H1 (cell line): ENCODE measurements at regions not wholly inside any gene's neighbourhood (a gene's known extent, or its start where the extent isn't known, plus 50 kb on each side); places are given as distances from the start of the nearest gene placed in this dataset.

Experiments
- CTCF ChIA-PET: fragments of 300-600 bp; sonication (Branson Sonifier 250); formaldehyde crosslinking; loops from one replicate; lab custom pipeline; 2021; ENCODE audit not compliant: partially characterized antibody; lab: Charles Lee
- POLR2A ChIA-PET: fragments of 300-600 bp; sonication (Branson Sonifier 250); formaldehyde crosslinking; loops from one replicate; lab custom pipeline; 2021; ENCODE audit warnings: inconsistent platforms; ENCODE audit not compliant: partially characterized antibody; lab: Charles Lee
- DNase-seq, 2 experiments: peaks; one replicate each; pipeline versions ENCODE4 v3.0.0 to v3.0.0-alpha.2; 2010 to 2022; ENCODE audit warnings: low spot score in 2 of 2, low read depth in 1 of 2, mixed read lengths in 1 of 2
- FAIRE-seq: peaks from 2 replicates; lab custom pipeline; 2011; peaks lifted over from hg19 to GRCh38; lab: Jason Lieb, UNC
- H2AFZ ChIP-seq: 2 replicates; pipeline ENCODE4 v1.8.1; 2012; ENCODE audit warnings: low read length, inconsistent platforms
- H2AK5ac ChIP-seq: 2 replicates; pipeline ENCODE4 v1.6.1; 2013; ENCODE audit warnings: low read depth, low read length
- H2BK120ac ChIP-seq: replicated peaks from 2 replicates; pipeline ENCODE3; 2013; ENCODE audit warnings: low read depth, low read length, inconsistent platforms
- H2BK12ac ChIP-seq: 2 replicates; pipeline ENCODE4 v1.6.1; 2013; ENCODE audit warnings: low read depth, low read length
- H2BK15ac ChIP-seq: 2 replicates; pipeline ENCODE4 v1.6.1; 2013; ENCODE audit warnings: low read length
- H2BK20ac ChIP-seq: 2 replicates; pipeline ENCODE4 v1.6.1; 2013; ENCODE audit warnings: low read length
- H2BK5ac ChIP-seq: 2 replicates; pipeline ENCODE4 v1.6.1; 2013; ENCODE audit warnings: low read depth, low read length
- H3K14ac ChIP-seq: 2 replicates; pipeline ENCODE4 v1.6.1; 2013; ENCODE audit warnings: inconsistent platforms; ENCODE audit not compliant: insufficient read length
- H3K18ac ChIP-seq: 2 replicates; pipeline ENCODE4 v1.6.1; 2013; ENCODE audit warnings: low read length; ENCODE audit errors: extremely low read depth
- H3K23ac ChIP-seq: 2 replicates; pipeline ENCODE4 v1.6.1; 2013; ENCODE audit warnings: inconsistent platforms; ENCODE audit not compliant: insufficient read length
- H3K23me2 ChIP-seq: 2 replicates; pipeline ENCODE4 v1.6.1; 2013; ENCODE audit warnings: low read depth, low read length
- H3K27ac ChIP-seq: 2 replicates; pipeline ENCODE4 v1.6.1; 2011; ENCODE audit warnings: low read depth, low read length, inconsistent platforms
- H3K27me3 ChIP-seq, 4 experiments: replicated peaks in 1 of 4; 1 replicate in 1 of 4; 2 replicates in 3 of 4; pipeline versions ENCODE4 v1.6.1 to v1.8.1; 2011 to 2013; ENCODE audit warnings: low read length in 3 of 4, mild to moderate bottlenecking in 3 of 4, inconsistent platforms in 2 of 4, mixed read lengths in 2 of 4, moderate library complexity in 1 of 4; ENCODE audit not compliant: control insufficient read depth in 3 of 4, insufficient read depth in 3 of 4; ENCODE audit errors: extremely low read depth in 1 of 4
- H3K36me3 ChIP-seq, 4 experiments: 2 replicates each; pipeline versions ENCODE4 v1.6.1 to v1.8.1; 2011 to 2013; ENCODE audit warnings: mild to moderate bottlenecking in 4 of 4, low read length in 3 of 4, moderate library complexity in 2 of 4, control low read depth in 1 of 4, inconsistent platforms in 1 of 4; ENCODE audit not compliant: insufficient read depth in 4 of 4, control insufficient read depth in 2 of 4
- H3K4ac ChIP-seq: replicated peaks from 2 replicates; pipeline ENCODE3; 2013; ENCODE audit warnings: low read length, low read depth, mixed read lengths, inconsistent platforms; ENCODE audit not compliant: insufficient read length
- H3K4me1 ChIP-seq, 4 experiments: replicated peaks in 1 of 4; 1 replicate in 1 of 4; 2 replicates in 3 of 4; pipeline versions ENCODE4 v1.6.1 to v1.8.1; 2011 to 2013; ENCODE audit warnings: low read length in 3 of 4, inconsistent platforms in 2 of 4, mixed read lengths in 1 of 4; ENCODE audit not compliant: insufficient read depth in 4 of 4, control insufficient read depth in 3 of 4
- H3K4me2 ChIP-seq, 2 experiments: 2 replicates each; pipeline versions ENCODE4 v1.6.1 to v1.8.1; 2011 to 2013; ENCODE audit warnings: low read depth in 2 of 2, low read length in 2 of 2, control low read depth in 1 of 2, inconsistent platforms in 1 of 2, mild to moderate bottlenecking in 1 of 2; ENCODE audit not compliant: insufficient read depth in 1 of 2
- H3K4me3 ChIP-seq, 4 experiments: fragments of 200-600, 300-600 bp in 1 of 4; sonication (generic), shearing (Covaris generic), sonication (Bioruptor Twin) in 1 of 4; 2 replicates each; pipeline versions ENCODE4 v1.5.1 to v1.8.1; 2011 to 2016; ENCODE audit warnings: low read length in 4 of 4, low read depth in 3 of 4, control low read depth in 2 of 4, inconsistent platforms in 2 of 4, mild to moderate bottlenecking in 2 of 4, mixed read lengths in 1 of 4, moderate library complexity in 1 of 4; ENCODE audit not compliant: insufficient read depth in 2 of 4; ENCODE audit errors: extremely low read depth in 1 of 4
- H3K56ac ChIP-seq: replicated peaks from 2 replicates; pipeline ENCODE3; 2013; ENCODE audit warnings: low read depth, mild to moderate bottlenecking, mixed read lengths, low read length, inconsistent platforms; ENCODE audit not compliant: insufficient read length
- H3K79me1 ChIP-seq: 2 replicates; pipeline ENCODE4 v1.6.1; 2013; ENCODE audit warnings: low read depth, low read length, control low read depth
- H3K79me2 ChIP-seq, 2 experiments: 2 replicates each; pipeline versions ENCODE4 v1.6.1 to v1.8.1; 2012 to 2013; ENCODE audit warnings: low read length in 2 of 2, mild to moderate bottlenecking in 2 of 2, inconsistent platforms in 1 of 2; ENCODE audit not compliant: insufficient read depth in 2 of 2, control insufficient read depth in 1 of 2
- H3K9ac ChIP-seq, 4 experiments: replicated peaks in 1 of 4; 1 replicate in 1 of 4; 2 replicates in 3 of 4; pipeline versions ENCODE4 v1.6.1 to v1.8.1; 2011 to 2013; ENCODE audit warnings: low read depth in 3 of 4, low read length in 3 of 4, control low read depth in 2 of 4, mild to moderate bottlenecking in 2 of 4, moderate library complexity in 2 of 4, inconsistent platforms in 1 of 4; ENCODE audit errors: extremely low read depth in 1 of 4
- H3K9me3 ChIP-seq, 2 experiments: 2 replicates each; pipeline versions ENCODE4 v1.6.1 to v1.8.1; 2012 to 2013; ENCODE audit warnings: mild to moderate bottlenecking in 2 of 2, moderate library complexity in 2 of 2, control low read depth in 1 of 2, inconsistent platforms in 1 of 2, low read depth in 1 of 2, low read length in 1 of 2, mixed read lengths in 1 of 2; ENCODE audit not compliant: insufficient read depth in 2 of 2
- H4K20me1 ChIP-seq, 2 experiments: replicated peaks in 1 of 2; 2 replicates each; pipeline versions ENCODE3 to v1.8.1; 2011 to 2013; ENCODE audit warnings: inconsistent platforms in 2 of 2, low read length in 2 of 2, mild to moderate bottlenecking in 1 of 2; ENCODE audit not compliant: insufficient read depth in 2 of 2, control insufficient read depth in 1 of 2
- H4K5ac ChIP-seq: 2 replicates; pipeline ENCODE4 v1.6.1; 2013; ENCODE audit warnings: low read length, low read depth, mixed read lengths, inconsistent platforms; ENCODE audit not compliant: insufficient read length
- H4K8ac ChIP-seq: 2 replicates; pipeline ENCODE4 v1.8.0; 2013; ENCODE audit warnings: mild to moderate bottlenecking, moderate library complexity, low read length, inconsistent platforms; ENCODE audit not compliant: insufficient read depth; ENCODE audit errors: extremely low read depth
- H4K91ac ChIP-seq: replicated peaks from 2 replicates; pipeline ENCODE3; 2013; ENCODE audit warnings: low read length, mixed read lengths, inconsistent platforms; ENCODE audit not compliant: insufficient read length
- ASH2L ChIP-seq: fragments of 200-600, 300-600 bp; sonication (generic); IDR thresholded peaks from one replicate; pipeline ENCODE4 v1.7.1; 2017; ENCODE audit warnings: low read length
- BACH1 ChIP-seq: IDR thresholded peaks from 2 replicates; pipeline ENCODE4 v1.6.1; 2012; ENCODE audit warnings: low read length, improper control_type of control experiment
- CEBPB ChIP-seq: IDR thresholded peaks from 2 replicates; pipeline ENCODE4 v1.6.1; 2012; ENCODE audit warnings: low read depth, low read length
- E2F6 ChIP-seq: IDR thresholded peaks from 2 replicates; pipeline ENCODE4 v1.6.1; 2012; ENCODE audit warnings: inconsistent platforms
- KDM1A ChIP-seq: fragments of 200-600, 300-600 bp; sonication (generic); IDR thresholded peaks from 2 replicates; pipeline ENCODE4 v1.7.1; 2016; ENCODE audit warnings: mild to moderate bottlenecking, low read length, borderline replicate concordance
- POU5F1 ChIP-seq: IDR thresholded peaks from 2 replicates; pipeline ENCODE4 v1.6.1; 2011; ENCODE audit warnings: low read depth, mild to moderate bottlenecking, low read length, moderate library complexity
- YY1 ChIP-seq: IDR thresholded peaks from 2 replicates; pipeline ENCODE4 v1.6.1; 2011; ENCODE audit warnings: low read depth, mild to moderate bottlenecking, low read length
- TF ChIP-seq, protein P1 (sequence below), 3 experiments: IDR thresholded peaks; 1 replicate in 2 of 3; 2 replicates in 1 of 3; pipeline versions ENCODE4 v1.5.1 to v1.6.1; 2011; ENCODE audit warnings: low read length in 3 of 3, mild to moderate bottlenecking in 3 of 3, inconsistent platforms in 2 of 3, low read depth in 1 of 3, moderate library complexity in 1 of 3; ENCODE audit not compliant: insufficient read depth in 1 of 3; ENCODE audit errors: control extremely low read depth in 1 of 3

DNA sequence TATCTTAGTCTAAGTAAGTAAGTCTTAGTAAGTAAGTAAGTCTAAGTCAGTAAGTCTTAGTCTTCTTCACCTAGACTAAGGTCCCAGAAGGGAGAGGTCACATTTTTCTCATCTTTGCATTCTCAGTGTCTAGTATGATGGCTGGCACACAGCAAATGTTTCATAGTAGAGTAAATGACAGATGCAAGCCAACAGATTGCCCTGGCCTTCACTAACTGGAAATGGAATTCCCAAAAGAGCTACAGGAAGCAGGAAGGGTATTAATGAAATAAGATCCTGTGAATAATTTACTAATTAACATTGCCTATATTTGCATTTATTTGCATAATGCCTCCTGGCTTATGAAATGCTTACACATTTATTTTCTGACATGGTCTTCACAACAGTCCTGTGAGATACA, 221.6 kb downstream of the RAD51AP2 start:
- no peak overlapping the region for H4K5ac ChIP-seq
- H4K20me1 ChIP-seq = no peaks in the 10 kb centered on the region
- no peak overlapping the region for H3K18ac ChIP-seq
- no peaks in the 10 kb centered on the region for H3K79me2 ChIP-seq
- no peak overlapping the region for H3K4ac ChIP-seq
- ChIA-PET POLR2A (no interaction called here), CTCF (interaction anchor here (1.1 to 1.3 kb wide), 2 partner anchors 13 to 25 kb away, joined by 4 read pairs; no protein-coding TSS in a partner anchor)
- no peak overlapping the region for H2BK5ac ChIP-seq
- no peak overlapping the region for H2AK5ac ChIP-seq
- H3K4me3 ChIP-seq = no peak overlapping the region
- no peak overlapping the region for H2AFZ ChIP-seq
- H3K27ac ChIP-seq = no peak overlapping the region
- H3K27me3 ChIP-seq = no peaks in the 10 kb centered on the region
- no peaks in the 10 kb centered on the region for H3K36me3 ChIP-seq
- H2BK15ac ChIP-seq = no peak overlapping the region
- TF ChIP-seq E2F6 (no peak), ASH2L (no peak), BACH1 (no peak), CEBPB (no peak), POU5F1 (no peak), KDM1A (no peak), YY1 (no peak)
- TF ChIP-seq, protein P1, sequence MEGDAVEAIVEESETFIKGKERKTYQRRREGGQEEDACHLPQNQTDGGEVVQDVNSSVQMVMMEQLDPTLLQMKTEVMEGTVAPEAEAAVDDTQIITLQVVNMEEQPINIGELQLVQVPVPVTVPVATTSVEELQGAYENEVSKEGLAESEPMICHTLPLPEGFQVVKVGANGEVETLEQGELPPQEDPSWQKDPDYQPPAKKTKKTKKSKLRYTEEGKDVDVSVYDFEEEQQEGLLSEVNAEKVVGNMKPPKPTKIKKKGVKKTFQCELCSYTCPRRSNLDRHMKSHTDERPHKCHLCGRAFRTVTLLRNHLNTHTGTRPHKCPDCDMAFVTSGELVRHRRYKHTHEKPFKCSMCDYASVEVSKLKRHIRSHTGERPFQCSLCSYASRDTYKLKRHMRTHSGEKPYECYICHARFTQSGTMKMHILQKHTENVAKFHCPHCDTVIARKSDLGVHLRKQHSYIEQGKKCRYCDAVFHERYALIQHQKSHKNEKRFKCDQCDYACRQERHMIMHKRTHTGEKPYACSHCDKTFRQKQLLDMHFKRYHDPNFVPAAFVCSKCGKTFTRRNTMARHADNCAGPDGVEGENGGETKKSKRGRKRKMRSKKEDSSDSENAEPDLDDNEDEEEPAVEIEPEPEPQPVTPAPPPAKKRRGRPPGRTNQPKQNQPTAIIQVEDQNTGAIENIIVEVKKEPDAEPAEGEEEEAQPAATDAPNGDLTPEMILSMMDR (IDR thresholded peaks at IDR 0.05; ENCODE audit: control extremely low read depth in 1 of 3, insufficient read depth in 1 of 3, low read depth in 1 of 3, low read length in 3 of 3) = no peak
- no peaks in the 10 kb centered on the region for H3K23me2 ChIP-seq
- no peak overlapping the region for H3K56ac ChIP-seq
- H3K9ac ChIP-seq = no peak overlapping the region
- no peak overlapping the region for H4K8ac ChIP-seq
- H3K14ac ChIP-seq = no peak overlapping the region
- H2BK20ac ChIP-seq = no peak overlapping the region
- H4K91ac ChIP-seq = no peak overlapping the region
- H2BK12ac ChIP-seq = no peak overlapping the region
- no peak overlapping the region for H3K4me2 ChIP-seq
- no peak overlapping the region for H2BK120ac ChIP-seq
- no peak overlapping the region for H3K23ac ChIP-seq
- H3K4me1 ChIP-seq = peaks cover 0 to 6% (median 2%) of the 10 kb centered on the region in 4 experiments; a peak in 3 of 7 replicates
- no peak for DNase-seq
- no peak for FAIRE-seq
- no peaks in the 10 kb centered on the region for H3K79me1 ChIP-seq
- H3K9me3 ChIP-seq = peaks cover 3 to 6% of the 10 kb centered on the region in 2 experiments; a peak in 1 of 4 replicates
